Glomerular visceral epithelial cell (primary cell): ENCODE measurements at regions not wholly inside any gene's neighbourhood (a gene's known extent, or its start where the extent isn't known, plus 50 kb on each side); places are given as distances from the start of the nearest gene placed in this dataset.

Experiments used
- DNase-seq: peaks from one replicate; pipeline ENCODE4 v3.0.0-alpha.2; 2016; ENCODE audit errors: extremely low spot score

GRCh38 chr16:65959983-65960382, 406.5 kb upstream of the CDH5 start:
- DNase-seq, result no peak

- no peak for DNase-seq
Measured at GRCh38 chr16:65958086-65958485, 408.4 kb upstream of the CDH5 start.

- no peak for DNase-seq
Measured at GRCh38 chr16:65956100-65956499, 410.4 kb upstream of the CDH5 start.

- DNase-seq, result no peak
Measured at GRCh38 chr16:65954446-65954845, 412.0 kb upstream of the CDH5 start.

GRCh38 chr16:65950211-65950610, 416.3 kb upstream of the CDH5 start:
- DNase-seq, result no peak

- no peak for DNase-seq
Measured at GRCh38 chr16:65948361-65948760, 418.1 kb upstream of the CDH5 start.

- no peak for DNase-seq
Measured at GRCh38 chr16:65947951-65948350, 418.5 kb upstream of the CDH5 start.

- DNase-seq, result no peak
Measured at GRCh38 chr16:65945493-65945892, 421.0 kb upstream of the CDH5 start.

- no peak for DNase-seq
Measured at GRCh38 chr16:65944361-65944760, 422.1 kb upstream of the CDH5 start.

- no peak for DNase-seq
Measured at GRCh38 chr16:65940711-65941110, 425.8 kb upstream of the CDH5 start.

GRCh38 chr16:65938083-65938482, 428.4 kb upstream of the CDH5 start:
- DNase-seq, result no peak

GRCh38 chr16:65937455-65937854, 429.0 kb upstream of the CDH5 start:
- no peak for DNase-seq

- DNase-seq, result no peak
Measured at GRCh38 chr16:65936096-65936495, 430.4 kb upstream of the CDH5 start.

- no peak for DNase-seq
Measured at GRCh38 chr16:65934443-65934842, 432.0 kb upstream of the CDH5 start.

GRCh38 chr16:65933703-65934102, 432.8 kb upstream of the CDH5 start:
- DNase-seq, result no peak

GRCh38 chr16:65932350-65933072, 434.0 kb upstream of the CDH5 start:
- DNase-seq, result no peak

- no peak for DNase-seq
Measured at GRCh38 chr16:65922923-65923322, 443.6 kb upstream of the CDH5 start.

- DNase-seq, result no peak
Measured at GRCh38 chr16:65919986-65920376, 446.5 kb upstream of the CDH5 start.

GRCh38 chr16:65919145-65919985, 447.1 kb upstream of the CDH5 start:
- DNase-seq, result no peak

- DNase-seq, result no peak
Measured at GRCh38 chr16:65917466-65917865, 449.0 kb upstream of the CDH5 start.

GRCh38 chr16:65916995-65917394, 449.5 kb upstream of the CDH5 start:
- DNase-seq, result no peak

GRCh38 chr16:65910291-65910690, 456.2 kb upstream of the CDH5 start:
- no peak for DNase-seq

- no peak for DNase-seq
Measured at GRCh38 chr16:65909310-65910050, 457.0 kb upstream of the CDH5 start.
